GM12892 (cell line): ENCODE measurements at regions not wholly inside any gene's neighbourhood (a gene's known extent, or its start where the extent isn't known, plus 50 kb on each side); places are given as distances from the start of the nearest gene placed in this dataset.

Source experiments
- DNase-seq: peaks from one replicate; pipeline ENCODE4 v3.0.0; 2011; ENCODE audit not compliant: insufficient read length
- FAIRE-seq: peaks from 2 replicates; lab custom pipeline; 2011; peaks lifted over from hg19 to GRCh38; lab: Jason Lieb, UNC
- POLR2A ChIP-seq: IDR thresholded peaks from 2 replicates; pipeline ENCODE4 v1.6.1; 2011; ENCODE audit warnings: low read depth, low read length, control low read depth
- POLR2AphosphoS5 ChIP-seq: IDR thresholded peaks from 2 replicates; pipeline ENCODE4 v1.6.1; 2011; ENCODE audit warnings: low read depth, low read length, control low read depth
- TAF1 ChIP-seq: IDR thresholded peaks from 2 replicates; pipeline ENCODE4 v1.6.1; 2011; ENCODE audit warnings: low read depth, mild to moderate bottlenecking, control low read depth, low read length, borderline replicate concordance

DNA sequence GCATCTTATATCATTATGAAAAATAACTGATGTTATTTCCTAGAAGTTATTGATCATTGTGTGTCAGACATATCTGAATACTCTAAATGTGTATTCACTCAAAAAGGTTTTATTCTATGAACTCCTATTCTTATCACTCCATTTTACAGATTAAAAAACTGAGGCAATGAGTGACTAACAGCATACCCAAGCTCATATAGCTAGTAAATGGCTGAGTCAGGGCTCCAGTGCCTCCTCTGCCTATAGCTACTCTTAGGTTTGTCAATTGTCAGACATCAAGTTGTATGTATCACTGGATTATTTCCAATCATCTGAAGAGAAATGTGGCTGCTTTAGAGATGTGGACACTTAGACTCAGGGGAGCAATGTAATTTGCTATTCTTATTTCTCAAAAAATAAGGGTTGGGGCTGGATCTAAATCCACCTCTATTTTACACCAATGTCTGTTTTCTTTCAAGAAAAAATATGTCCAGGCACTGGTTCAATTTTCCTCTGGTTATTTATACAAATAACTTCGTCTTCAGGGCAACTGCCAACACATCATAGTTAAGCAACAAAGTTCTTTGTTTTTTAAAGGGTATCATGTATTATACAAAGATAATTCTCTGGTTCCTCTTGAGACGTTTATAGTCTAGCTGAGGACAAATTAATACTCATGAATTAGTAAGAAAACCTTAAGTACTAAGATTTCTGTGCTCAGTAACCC is 328.9 kb upstream of the MAF start:
- no peak for FAIRE-seq
- no peak for TF ChIP-seq POLR2AphosphoS5
- TF ChIP-seq TAF1, result no peak
- TF ChIP-seq POLR2A, result no peak
- no peak for DNase-seq

DNA sequence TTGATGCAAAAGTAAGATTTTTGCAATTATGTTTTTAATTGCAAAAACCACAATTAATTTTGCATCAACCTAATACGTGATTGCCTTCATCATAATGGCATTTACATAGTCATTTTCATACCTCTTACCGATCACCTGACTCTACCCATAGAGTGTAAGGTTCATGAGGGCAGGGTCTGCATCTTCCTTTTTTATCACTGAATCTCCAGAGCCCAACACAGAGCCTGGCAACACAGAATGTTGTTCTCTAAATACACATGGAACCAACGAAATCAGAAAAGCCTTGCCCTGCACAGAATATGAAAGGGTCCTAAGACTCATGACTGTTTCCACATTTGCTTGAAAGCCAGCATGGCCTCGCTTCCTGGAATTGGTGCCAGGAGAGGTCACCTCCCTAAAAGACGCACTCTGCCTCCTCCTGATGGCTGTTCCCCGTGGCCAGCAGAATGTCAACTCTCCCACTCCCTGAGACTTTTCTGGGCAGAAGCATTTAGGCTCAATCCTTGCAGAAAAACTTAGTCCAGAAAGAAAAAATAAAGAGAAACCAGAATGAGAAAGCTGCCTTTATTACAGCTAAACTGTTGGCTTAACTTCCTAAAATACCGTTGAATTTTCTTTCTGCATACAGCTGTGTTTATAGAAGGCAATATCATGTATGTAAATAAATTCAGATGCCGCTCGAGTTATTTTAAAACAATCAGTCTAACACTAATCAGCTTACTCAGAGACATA is 327.8 kb upstream of the MAF start:
- FAIRE-seq, result no peak
- no peak for TF ChIP-seq POLR2A
- TF ChIP-seq TAF1, result no peak
- TF ChIP-seq POLR2AphosphoS5, result no peak
- no peak for DNase-seq

DNA sequence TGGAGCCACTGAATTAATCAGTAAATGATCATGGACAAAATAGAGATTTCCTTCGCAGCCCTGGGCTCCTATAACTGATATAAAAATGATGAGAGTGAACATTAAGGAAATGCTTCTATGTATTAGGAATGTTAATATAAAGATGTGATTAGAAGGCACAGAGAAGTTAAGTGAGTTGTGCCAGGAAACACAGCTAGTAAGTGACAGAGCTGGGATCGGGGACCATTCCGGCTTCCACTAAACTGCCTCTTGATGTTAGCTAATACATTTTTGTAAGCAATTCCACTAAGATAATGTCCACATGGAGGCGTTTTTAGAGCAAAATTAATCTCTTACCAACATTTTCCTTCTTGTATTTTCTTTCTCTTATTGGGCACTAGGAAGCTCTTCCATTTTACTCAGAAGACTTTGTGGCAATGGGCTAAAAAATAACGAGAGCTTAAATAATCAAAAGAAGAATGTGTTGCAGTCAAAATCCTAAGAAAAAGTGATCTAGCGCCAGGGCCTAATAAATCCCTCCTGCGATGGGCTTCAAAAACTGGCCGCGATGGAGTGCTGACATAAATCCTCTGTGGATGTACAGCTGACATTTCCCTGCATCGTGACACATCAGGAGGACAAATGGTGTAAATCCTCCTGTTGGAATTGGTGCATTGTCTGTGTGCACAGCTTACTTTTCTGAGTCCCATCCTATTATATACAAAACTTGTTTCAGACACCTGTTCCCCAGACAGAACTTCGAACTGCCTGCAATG is 326.1 kb upstream of the MAF start:
- DNase-seq, result no peak
- no peak for TF ChIP-seq POLR2A
- no peak for FAIRE-seq

DNA sequence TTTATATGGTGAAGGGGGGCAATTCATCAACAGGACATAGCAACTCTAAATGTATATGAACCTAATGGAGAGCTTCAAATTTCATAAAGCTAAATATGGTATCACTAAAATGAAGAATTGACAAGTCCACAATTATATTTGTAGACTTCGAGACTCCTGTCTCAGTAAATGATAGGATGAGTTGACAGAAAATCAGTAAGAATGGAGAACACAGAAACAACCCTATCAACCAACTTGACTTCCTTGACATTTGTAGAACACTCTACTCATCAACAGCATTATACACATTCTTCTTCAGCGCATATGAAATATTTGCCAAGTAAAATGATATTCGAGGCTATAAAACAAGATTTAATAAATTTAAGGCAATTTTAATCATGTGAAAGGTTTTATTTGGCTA is 322.9 kb upstream of the MAF start:
- no peak for FAIRE-seq

DNA sequence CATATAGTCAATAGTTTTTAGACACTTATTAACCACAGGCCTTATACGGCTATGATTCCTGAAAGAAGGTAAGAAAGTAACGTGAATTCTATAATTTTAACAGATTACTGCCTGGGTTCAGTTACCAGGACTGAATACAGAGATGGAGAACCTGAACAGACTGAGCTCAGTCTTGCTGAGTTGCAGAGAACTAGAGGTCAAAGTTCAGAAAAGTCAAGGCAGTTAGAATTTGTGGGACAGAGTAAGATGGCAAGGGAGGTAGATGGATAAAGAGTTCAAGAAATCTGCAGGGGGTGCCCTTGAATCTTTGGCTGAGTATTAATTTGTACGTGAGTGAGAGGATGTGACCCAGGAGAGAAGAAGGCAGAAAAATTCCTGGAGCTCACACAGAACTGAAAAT is 320.1 kb upstream of the MAF start:
- no peak for DNase-seq
- FAIRE-seq, result no peak
- TF ChIP-seq POLR2A (no peak), POLR2AphosphoS5 (no peak), TAF1 (no peak)

More for the DNA sequence above, 322.9 kb upstream of the MAF start:
- DNase-seq, result no peak
- TF ChIP-seq POLR2A (no peak), TAF1 (no peak), POLR2AphosphoS5 (no peak)

GRCh38 chr16:79918916-79919315 is 318.4 kb upstream of the MAF start:
- TF ChIP-seq POLR2A (no peak), TAF1 (no peak), POLR2AphosphoS5 (no peak)
- DNase-seq (no peak), FAIRE-seq (no peak)

DNA sequence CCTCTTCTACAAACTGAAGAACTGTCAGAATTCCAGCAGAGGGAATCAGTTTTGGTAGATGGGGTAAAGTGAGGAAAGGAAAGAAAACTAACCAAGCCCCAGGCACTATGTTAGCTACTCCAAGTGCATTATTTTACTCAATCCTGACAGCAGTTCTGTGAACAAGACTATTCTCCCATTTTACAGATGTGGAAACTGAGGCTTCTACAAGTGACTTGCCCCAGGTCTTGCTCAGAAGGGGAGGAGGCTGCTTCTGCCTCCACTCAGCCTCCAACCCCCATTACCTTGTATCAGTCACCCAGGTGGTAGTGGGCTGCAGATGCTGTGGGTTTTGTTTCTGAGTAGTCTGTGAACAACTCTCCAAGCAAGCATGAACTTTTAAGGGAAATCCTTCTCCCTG is 315.2 kb upstream of the MAF start:
- no peak for FAIRE-seq
- no peak for TF ChIP-seq TAF1
- DNase-seq, result no peak

- TF ChIP-seq TAF1, result no peak
- no peak for TF ChIP-seq POLR2AphosphoS5
- TF ChIP-seq POLR2A, result no peak
- no peak for FAIRE-seq
- DNase-seq, result no peak
Measured at GRCh38 chr16:79914961-79915720, 314.6 kb upstream of the MAF start.

- TF ChIP-seq TAF1 (no peak), POLR2A (no peak), POLR2AphosphoS5 (no peak)
- no peak for DNase-seq
- no peak for FAIRE-seq
Measured at GRCh38 chr16:79912592-79913310, 312.2 kb upstream of the MAF start.

DNA sequence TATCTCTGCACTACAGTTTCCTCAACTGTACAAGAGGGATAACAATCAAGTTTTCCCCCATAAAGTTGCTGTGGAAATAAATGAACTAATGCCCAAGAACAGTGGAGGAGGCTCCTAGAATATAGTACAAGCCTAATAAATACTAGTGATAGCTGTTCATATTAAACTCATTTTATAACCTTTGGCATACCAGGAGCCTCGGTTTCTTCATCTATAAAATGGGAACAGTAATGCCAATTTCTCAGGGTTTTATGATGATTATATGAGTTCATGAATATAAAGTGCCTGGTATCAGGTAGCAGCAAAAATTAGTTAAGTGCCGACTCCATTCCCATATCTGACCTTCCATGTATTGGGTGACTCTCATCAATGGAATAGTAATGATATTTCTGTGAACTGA is 311.1 kb upstream of the MAF start:
- no peak for FAIRE-seq
- no peak for DNase-seq
- TF ChIP-seq POLR2AphosphoS5, result no peak
- no peak for TF ChIP-seq TAF1
- no peak for TF ChIP-seq POLR2A

- FAIRE-seq, result no peak
- no peak for TF ChIP-seq POLR2AphosphoS5
- TF ChIP-seq POLR2A, result no peak
- TF ChIP-seq TAF1, result no peak
- no peak for DNase-seq
Measured at GRCh38 chr16:79909571-79909970, 309.0 kb upstream of the MAF start.

GRCh38 chr16:79903471-79903870 is 302.9 kb upstream of the MAF start:
- TF ChIP-seq POLR2A (no peak), POLR2AphosphoS5 (no peak), TAF1 (no peak)
- FAIRE-seq, result no peak
- no peak for DNase-seq

DNA sequence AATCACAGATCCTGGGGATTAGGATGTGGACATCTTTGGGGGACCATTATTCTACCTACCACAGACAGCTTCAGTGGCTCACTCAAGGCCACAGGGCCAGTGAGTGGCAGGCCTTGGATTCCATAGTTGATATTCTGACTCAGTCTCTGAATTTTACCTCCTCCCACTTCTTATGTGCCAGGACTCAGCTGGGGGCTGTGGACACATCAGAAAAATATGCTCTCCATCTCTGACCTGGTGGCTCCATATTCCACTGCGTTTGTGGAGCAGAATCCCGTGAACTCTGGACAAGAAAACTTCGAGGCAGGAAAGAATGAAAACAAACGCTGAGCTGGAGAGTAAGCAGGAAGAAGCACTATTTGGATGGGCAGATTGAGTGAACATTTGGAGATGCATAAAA is 301.8 kb upstream of the MAF start:
- no peak for FAIRE-seq
- no peak for DNase-seq
- TF ChIP-seq POLR2A (no peak), TAF1 (no peak), POLR2AphosphoS5 (no peak)
